Head of caudate nucleus (tissue), 42 donors: ENCODE measurements at regions not wholly inside any gene's neighbourhood (a gene's known extent, or its start where the extent isn't known, plus 50 kb on each side); places are given as distances from the start of the nearest gene placed in this dataset.
"Not testable (repeated sequence)": the region's sequence is repeated elsewhere in the genome, so short reads cannot be mapped to it uniquely, and the experiment has no call there.

ENCODE experiments used
- DNase-seq, 42 donors: peaks; one replicate each; pipeline versions ENCODE4 v3.0.0 to v3.0.0-alpha.2; 2020 to 2021; ENCODE audit warnings: mixed read lengths in 7 of 42
- intact Hi-C: fragments of 100-400 bp; cut with DNase I; formaldehyde crosslinking; loops from one replicate; pipeline ENCODE4 v1.15.0; 2022

DNA sequence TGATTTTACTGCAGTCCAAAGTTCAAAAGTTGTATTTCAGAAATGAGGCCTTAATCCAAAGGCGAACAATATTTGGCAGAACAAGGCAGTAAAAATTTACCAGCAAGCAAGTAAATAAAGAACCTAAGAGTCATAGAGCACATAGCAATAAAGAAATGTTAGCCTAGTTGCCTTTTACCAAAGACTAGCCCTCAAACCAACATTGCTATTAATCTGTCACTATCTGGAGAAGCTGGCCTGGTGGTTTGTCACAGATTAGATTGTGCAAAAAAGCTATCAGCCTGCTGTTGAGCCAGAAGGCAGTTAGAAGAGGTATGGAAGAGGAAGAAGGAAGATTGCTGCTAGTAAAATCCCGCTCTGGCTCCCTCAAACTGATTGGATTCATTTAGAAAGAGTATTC, 304.7 kb upstream of the KLF4 start:
- DNase-seq, result no peak
- intact Hi-C loops, result no loop called here

DNA sequence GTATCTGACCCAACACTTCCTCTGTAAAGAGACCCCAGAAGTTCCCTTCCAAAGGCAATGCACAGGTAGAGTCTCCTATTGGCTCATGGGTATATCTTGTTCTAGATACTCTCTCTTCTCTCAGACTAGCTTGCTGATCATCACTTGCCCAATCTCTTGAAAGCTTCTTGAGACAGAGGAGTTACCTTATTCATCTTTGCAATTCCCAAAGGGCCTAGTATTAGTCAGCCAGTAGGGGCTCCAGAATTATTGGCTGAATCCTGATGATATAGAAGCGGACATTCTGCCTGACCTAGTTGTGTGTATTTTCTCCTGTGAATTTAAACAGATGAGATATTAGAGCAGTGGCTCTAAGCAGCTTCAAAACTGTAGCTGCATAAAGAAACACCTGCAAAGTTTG, 304.0 kb upstream of the KLF4 start:
- intact Hi-C loops, result no loop called here
- no peak for DNase-seq

DNA sequence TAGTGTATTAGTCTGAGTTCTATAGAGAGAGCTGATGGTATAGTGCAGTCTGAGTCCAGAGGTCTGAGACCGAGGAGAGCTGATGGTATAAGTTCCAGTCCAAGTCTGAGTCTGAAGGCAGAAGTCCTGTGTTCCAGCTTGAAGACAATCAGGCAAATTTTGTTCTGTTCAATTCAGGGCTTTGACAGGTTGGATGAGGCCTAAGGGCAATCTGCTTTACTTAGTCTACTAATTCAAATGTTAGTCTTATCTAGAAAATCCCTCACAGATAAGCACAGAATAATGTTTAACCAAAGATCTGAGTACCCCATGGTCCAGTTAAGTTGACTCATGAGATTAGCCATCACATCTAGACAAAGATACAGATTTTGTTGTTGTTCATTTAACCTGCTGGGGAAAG, 303.0 kb upstream of the KLF4 start:
- no peak for DNase-seq
- intact Hi-C loops, result no loop called here

DNA sequence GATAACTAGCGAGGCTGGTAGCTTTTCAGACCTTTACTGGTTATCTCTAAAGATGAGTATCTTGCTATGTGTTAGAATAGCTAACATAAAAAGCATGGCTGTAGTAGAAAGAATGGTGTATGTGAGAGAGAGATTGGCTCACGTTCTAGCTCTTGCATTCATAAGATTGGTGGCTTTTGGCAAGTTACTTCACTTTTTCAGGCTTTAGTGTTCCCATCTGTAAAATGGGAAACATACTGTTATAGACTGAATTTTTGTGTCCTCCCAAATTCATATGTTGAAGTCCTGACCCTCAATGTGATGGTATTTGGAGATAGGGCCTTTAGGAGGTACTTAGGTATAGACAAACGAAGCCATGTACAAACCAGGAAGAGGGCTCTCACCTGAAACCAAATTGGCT, 302.4 kb upstream of the KLF4 start:
- intact Hi-C loops, result no loop called here
- no peak for DNase-seq

DNA sequence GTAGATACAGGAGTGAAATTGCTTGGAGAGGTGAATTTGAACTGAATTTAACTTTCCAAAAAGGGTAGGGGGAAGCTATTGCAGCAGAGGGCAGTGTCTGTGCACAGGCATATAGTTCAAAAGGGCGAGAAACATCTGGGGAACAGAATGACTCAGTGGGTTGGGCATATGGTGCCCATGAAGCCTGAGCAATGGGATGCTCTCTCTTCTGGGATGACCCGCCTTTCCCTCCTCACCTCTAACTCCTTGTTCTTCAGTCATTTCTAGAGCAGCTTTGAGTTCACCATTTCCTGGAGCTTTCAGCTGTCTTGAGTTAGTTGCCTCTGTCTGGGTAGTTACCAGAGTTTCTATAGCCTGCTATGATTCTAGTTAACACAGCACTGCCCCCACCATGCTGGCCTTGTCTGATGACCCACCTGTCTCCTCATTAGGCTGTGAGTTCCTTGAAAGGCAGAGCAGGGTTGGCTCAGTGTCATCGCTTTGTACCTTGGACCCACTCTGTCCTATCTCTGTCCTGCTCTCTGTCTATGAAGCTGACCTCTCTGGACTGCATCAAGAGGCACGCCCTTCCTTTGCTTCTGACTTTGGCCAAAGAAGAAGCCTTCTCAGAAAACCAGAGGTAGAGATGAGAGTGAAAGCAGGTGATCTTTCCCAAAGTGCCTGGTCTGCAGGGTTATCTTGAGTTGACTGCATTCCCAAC, 299.6 kb upstream of the KLF4 start:
- intact Hi-C loops, result no loop called here
- no peak for DNase-seq

DNA sequence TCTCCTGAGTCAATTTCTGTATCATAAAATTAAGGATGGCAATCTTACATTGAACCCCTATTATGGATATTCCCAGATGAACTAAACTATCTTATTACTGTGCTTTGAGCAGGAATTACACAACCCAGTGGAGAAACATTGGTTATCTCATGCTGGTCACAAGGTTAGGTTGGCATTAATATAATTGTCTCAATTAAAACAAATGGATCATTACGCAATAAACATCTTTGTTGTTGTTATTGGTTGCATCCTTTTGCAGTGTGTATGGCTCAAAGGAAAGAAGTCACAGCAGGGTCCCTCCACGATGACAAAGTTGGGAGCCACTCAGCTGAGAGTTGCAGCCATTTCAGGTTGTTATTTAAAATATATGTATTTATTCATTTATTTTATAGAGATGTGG, 297.0 kb upstream of the KLF4 start:
- intact Hi-C loops, result no loop called here
- no peak for DNase-seq

DNA sequence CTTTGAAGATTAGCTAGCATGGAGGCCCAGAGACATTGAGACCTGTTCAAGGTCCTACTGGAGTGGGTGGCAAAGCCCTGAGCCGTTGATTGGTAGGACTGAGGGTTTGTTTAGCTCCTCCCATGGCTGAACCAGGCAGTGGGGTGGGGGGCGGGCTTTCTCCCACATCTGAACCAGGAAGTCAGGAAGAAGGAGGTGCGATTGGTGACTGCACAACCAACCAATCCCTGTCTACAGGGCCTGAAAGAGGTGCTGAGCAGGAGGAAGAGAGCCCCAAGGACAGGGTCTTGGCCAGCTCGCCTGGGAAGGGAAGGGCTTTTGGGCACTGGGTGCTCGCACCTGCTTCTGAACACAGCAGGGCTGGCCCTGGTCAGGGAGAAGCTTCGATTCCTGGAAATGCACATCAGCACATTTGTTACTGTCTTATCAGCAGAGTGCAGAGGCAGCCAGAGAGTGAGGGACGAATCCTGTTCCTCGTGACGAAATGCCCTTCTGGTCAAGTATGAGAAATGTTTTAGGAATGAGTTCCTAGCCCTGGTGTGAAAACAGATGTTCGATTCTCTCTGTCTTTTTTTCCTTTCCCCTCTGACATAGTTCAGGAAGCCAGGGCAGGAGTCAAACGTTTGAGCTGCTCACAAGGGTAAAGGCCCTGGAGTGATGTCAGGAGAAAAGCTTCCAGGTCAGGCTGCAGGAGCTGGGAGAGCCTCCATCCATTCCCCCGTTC, 294.8 kb upstream of the KLF4 start:
- DNase-seq, result peak in 1 of 42 donors; percentile 7
- intact Hi-C loops, result no loop called here

DNA sequence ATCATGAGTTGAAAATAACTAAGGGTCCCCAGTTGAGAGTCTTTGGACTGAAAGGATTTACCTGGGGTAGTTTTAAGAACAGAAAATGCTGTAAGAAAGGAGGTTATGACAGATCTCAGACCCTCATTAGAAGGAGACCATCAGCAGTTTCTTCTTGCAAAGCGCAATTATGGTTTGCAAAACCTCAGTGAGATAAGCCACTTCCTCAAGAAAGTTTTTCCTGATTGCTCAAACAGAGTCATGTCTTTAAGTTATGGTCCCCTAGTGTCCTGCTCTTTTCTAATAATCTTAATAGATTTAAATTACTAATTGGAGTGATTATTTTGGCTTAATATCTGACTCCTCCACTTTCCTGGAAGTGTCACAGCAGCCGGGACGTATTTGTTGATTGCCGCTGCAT, 293.2 kb upstream of the KLF4 start:
- intact Hi-C loops, result no loop called here
- no peak for DNase-seq

DNA sequence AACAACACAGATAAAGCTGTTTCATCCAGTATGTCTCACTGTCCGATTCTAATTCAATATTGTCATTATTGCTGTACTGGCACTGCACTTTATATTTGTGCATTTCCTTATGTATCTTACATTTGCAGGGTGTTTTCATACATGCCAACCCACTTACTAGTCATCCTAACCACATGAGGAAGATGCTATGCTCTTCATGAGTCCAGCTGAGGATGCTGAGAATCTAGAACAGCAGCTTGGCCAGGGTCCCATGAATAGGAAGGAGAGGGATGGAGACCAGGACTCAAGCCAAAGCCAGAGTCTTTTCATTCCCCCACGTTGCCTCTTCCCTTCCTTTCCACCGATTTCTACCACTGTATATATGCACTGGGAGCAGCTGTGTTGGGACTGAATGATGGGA, 292.8 kb upstream of the KLF4 start:
- no peak for DNase-seq
- intact Hi-C loops, result no loop called here

DNA sequence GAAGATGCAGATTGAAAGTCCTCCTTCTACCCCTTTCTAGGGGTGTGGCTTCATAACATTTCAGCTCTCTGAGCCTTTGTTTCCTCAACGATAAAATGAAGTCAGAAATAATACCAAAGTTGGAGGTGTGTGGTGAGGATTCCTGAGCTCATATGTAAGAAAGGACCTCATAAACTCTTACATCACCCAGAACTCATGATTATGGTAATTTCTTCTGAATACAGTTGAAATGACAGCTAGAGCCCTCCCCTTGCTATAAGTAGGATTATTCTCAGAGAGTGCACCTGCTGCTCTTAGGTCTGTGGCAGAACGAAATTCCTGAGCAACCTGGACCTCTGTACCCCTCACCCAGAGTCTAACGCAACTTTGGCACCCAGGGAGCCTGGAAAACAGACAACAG, 291.4 kb upstream of the KLF4 start:
- intact Hi-C loops, result no loop called here
- no peak for DNase-seq

DNA sequence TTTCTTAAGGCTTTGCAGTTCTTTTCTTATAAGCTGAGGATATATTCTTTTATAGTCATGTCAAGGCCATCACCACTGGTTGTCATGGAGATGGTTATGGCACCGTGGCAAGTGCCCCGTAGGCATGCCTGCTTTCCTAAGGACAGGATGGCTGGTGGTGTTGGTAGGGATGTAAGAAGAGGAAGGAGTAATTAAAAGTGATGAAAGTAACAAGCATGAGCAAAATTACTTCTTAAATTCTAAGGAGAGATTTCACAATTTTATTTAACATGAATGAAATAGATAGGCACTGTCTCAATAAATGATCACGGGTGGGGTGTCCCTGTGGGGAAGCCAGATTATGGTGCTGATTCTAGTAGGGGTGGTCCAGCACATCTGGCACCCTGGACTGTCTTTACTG, 290.2 kb upstream of the KLF4 start:
- intact Hi-C loops, result no loop called here
- no peak for DNase-seq

DNA sequence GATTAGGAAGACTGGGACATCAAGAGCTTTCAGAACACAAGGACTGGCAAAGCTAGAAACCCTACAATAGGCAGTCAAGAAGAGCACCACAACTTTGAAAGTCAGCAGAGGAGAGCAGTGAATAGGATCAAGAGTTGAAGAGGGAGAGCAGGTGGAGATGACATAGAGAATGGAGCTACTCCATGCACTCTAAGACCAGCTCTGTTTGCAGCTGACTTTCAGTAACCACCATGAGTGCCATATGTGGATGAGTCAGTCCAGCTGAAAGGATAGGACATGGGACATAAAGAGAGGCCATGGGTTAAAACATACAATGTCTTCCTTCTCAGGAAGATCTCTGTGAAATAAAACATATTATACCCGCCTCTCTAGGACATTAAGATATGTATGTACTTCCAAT, 289.1 kb upstream of the KLF4 start:
- intact Hi-C loops, result no loop called here

DNA sequence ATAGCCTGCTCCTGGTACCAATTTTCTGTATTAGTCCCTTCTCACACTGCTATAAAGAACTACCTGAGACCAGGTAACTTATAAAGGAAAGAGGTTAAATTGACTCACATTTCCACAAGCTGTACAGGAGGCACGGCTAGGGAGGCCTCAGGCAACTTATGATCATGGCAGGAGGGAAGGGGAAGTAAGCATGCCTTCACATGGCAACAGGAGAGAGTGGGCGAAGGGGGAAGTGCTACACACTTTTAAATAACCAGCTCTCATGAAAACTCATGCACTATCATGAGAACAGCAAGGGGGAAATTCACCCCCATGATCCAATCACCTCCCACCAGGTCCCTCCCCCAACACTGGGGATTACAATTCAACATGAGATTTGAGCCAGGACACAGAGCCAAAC, 284.5 kb upstream of the KLF4 start:
- DNase-seq, intact Hi-C loops: not testable (repeated sequence)

More for the DNA sequence above, 289.1 kb upstream of the KLF4 start:
- no peak for DNase-seq

DNA sequence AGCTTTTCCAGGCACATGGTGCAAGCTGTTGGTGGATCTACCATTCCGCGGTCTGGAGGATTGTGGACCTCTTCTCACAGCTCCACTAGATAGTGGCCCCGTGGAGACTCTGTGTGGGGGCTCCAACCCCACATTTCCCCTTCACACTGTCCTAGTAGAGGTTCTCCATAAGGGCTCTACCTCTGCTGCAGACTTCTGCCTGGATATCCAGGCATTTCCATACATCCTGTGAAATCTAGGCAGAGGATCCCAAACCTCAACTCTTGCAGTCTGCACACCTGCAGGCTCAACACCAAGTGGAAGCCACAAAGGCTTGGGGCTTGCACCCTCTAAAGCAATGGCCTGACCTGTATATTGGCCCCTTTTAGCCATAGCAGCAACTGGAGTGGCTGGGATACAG, 283.4 kb upstream of the KLF4 start:
- DNase-seq, result no peak
- intact Hi-C loops, result no loop called here

DNA sequence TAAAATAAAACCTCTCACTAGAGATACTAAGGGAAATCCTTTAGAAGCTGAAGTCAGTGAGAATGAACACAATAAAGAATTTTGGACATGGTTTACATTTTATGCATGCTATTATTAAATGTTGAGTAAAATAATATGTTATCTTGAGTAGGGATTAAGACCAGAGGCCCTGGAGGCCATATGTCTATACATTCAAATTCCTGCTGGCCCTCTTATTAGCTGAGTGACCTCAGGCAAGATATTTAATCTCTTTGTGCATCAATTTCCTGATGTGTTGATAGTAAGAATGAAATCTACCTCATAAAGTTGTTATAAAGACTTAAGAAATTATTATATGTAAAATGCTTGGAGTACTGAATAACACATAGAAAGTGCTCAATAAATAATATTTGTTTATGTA, 281.1 kb upstream of the KLF4 start:
- no peak for DNase-seq
- intact Hi-C loops, result no loop called here

DNA sequence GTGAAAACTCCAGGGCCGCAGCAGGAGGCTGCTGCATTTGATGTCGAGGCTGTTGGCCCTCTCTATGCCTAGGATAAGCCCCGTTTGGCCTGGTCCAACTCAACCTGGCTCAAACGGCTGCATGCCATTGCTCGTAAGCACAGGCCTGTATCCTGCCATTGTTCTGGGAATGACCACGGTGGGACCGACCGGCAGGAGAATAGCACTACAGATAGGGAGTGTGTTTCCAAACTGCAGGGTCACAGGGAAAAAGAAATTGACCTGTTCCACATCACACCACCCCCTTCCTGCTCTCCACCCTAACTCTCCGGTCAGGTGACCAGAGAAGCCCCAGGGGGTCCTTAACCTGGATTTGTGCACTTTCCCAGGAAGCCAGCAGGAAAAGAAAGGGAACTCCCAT, 278.7 kb upstream of the KLF4 start:
- no peak for DNase-seq
- intact Hi-C loops, result no loop called here

DNA sequence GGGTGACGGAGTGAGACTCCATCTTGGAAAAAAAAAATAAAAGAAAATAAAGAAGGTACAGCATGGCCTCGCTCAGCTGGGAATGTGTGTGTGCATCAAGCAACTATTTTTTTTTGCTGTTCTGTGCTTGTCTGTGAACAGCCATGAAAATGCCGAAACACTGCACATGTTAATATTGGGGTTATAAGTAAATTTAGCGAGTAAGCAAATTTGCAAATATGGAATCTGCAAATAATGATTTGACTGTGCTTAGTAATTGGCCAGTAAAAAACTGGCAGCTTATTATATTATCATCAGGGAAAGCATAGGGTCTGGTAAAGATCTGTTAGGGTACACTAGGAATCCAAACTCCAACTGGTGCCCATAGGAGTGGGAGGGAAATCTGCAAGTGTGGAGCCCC, 278.1 kb upstream of the KLF4 start:
- intact Hi-C loops, result no loop called here
- no peak for DNase-seq

DNA sequence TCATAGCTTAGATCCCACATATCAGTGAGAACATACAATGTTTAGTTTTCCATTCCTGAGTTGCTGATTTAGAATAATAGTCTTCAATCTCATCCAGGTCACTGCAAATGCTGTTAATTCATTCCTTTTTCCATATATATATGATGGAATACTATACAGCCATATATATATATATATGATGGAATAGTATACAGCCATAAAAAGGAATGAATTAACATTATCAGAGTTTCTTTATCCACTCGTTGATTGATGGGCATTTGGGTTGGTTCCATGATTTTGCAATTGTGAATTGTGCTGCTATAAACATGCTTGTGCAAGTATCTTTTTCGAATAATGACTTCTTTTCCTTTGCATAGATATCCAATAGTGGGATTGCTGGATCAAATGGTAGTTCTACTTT, 273.9 kb upstream of the KLF4 start:
- DNase-seq, intact Hi-C loops: not testable (repeated sequence)

DNA sequence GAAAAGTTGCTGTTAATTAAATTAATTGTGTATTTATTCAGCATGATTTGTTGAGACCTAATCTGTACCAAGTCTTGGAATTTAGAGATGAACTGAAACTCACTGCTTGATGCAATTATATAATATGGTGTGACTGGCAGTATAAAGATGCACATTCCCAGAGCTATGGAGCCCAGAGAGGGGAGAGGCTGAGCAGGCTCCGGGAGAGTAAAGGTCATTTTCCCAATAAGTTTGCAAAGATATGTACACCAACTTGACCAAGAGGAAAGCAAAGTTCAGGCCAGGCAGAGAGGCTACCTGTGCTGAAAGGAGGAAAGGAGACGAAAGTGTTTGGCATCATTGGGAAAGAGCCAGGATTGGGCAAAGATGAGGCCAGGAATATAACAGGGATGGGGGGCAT, 271.7 kb upstream of the KLF4 start:
- intact Hi-C loops, result no loop called here
- DNase-seq, result no peak

DNA sequence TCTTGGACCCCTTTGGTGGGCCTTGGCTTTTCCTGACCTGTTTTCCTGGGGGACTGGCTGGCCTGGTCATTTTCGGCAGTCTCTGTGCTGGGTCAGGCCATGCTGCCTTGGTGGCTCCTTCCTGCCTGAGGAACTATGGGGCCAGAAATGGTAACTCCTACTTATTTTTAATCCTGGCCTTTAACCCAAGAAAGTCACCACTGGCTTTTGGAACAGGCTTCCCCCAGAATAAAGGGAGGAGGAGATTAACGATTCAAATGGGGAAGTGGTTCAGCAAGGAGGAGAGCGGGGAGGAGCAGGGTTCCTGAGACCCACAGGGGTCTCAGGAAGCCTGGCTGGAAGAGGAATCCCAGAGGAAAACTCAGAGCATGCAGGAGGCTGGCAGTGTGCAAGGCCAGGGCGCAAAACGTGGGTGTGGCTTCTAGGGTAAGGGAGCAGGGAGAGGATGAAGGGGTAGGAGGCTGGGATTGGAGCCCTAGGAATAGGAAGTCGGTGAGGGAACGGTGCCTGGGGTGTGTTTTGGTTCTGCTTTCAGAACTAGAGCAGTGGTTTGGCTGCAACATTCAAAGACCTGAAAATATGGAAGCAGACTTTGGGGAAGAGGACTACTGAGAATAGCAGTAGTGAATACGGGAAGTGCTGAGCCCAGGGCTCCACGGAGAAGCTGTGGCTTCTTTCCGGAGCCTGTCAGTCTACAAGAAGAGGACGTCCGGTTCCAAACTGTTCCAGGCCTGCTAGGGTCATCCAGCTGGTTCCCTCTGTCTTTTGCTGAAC, 271.1 kb upstream of the KLF4 start:
- intact Hi-C loops, result no loop called here
- DNase-seq, result peak in 29 of 42 donors; percentile 9 to 63 (median 42)

DNA sequence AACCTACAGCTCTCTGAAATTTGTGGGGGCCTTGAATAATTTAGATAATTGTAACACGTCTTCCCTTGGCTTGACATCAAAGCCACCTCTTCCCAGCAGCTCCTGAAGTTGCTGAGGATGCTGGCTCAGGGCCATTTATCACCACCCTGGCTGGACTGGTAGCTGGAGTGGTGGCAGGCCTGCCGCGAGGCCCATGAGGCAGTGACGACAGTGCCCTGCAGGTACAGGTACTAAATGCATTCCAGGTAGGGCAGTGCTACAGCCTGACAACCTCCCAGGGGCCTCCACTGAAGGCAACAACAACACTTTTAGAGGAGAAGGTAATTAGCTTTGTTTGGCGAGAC, 270.2 kb upstream of the KLF4 start:
- peak in 2 of 42 donors; percentile 10 to 20 for DNase-seq
- intact Hi-C loops, result no loop called here
